HepG2 (cell line): ENCODE measurements at regions not wholly inside any gene's neighbourhood (a gene's known extent, or its start where the extent isn't known, plus 50 kb on each side); places are given as distances from the start of the nearest gene placed in this dataset.

Experiments used
- ARNTL ChIP-seq: sonication (generic); formaldehyde crosslinking; IDR thresholded peaks from 2 replicates; pipeline ENCODE4 v1.4.0; 2020; ENCODE audit warnings: mild to moderate bottlenecking, missing genetic modification reagents
- ESRRA ChIP-seq: sonication (generic); formaldehyde crosslinking; IDR thresholded peaks from 2 replicates; pipeline ENCODE4 v1.5.1; 2020; ENCODE audit warnings: mild to moderate bottlenecking, low read depth, missing genetic modification reagents
- JUND ChIP-seq: sonication (generic); formaldehyde crosslinking; IDR thresholded peaks from 2 replicates; pipeline ENCODE4 v1.8.0; 2022; ENCODE audit warnings: mild to moderate bottlenecking, missing genetic modification reagents
- POLR2A ChIP-seq, 2 experiments: IDR thresholded peaks; 2 replicates each; pipeline ENCODE4 v1.6.1; 2011; ENCODE audit warnings: low read depth in 2 of 2, low read length in 2 of 2, mild to moderate bottlenecking in 1 of 2, moderate library complexity in 1 of 2; ENCODE audit not compliant: insufficient read depth in 1 of 2
- ZBTB20 ChIP-seq: sonication (generic); formaldehyde crosslinking; IDR thresholded peaks from 2 replicates; pipeline ENCODE4 v1.8.1; 2023; ENCODE audit warnings: missing genetic modification reagents, low read depth, mild to moderate bottlenecking, borderline replicate concordance
- ZSCAN29 ChIP-seq: sonication (generic); formaldehyde crosslinking; conservative IDR thresholded peaks from 2 replicates; pipeline ENCODE4 v1.4.0; 2020; ENCODE audit warnings: mild to moderate bottlenecking, missing genetic modification reagents
- TF ChIP-seq, protein P1 (sequence below): sonication (generic); formaldehyde crosslinking; IDR thresholded peaks from 2 replicates; pipeline ENCODE4 v1.5.0; 2020; ENCODE audit warnings: mild to moderate bottlenecking, missing genetic modification reagents, moderate library complexity

DNA sequence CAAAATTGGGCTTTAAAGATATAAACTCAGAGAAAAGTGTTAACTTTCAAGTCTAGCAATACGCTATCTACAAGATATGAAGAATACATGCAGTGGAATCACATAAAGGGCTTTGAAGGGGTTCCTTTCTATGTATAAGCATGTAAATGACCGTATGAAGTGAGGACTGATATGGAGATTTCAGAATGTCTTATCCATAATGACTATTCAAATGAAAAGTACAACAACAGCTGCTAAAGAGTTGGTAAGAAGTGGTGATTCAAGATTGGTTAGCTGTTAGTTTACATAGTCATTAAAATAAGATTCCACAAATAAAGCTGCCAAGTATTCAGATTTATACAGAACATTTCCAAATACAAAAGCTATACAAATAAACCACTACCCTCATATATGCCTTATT lies 153.4 kb upstream of the STARD13 start:
- TF ChIP-seq POLR2A (IDR thresholded peaks at IDR 0.05; ENCODE audit: insufficient read depth in 1 of 2, low read depth in 2 of 2, low read length in 2 of 2) (no peak), JUND (CRISPR knock-in tag) (no peak), ZSCAN29 (no peak), ZBTB20 (CRISPR knock-in tag) (no peak), ESRRA (CRISPR knock-in tag) (no peak), ARNTL (CRISPR knock-in tag) (no peak)
- TF ChIP-seq, protein P1, sequence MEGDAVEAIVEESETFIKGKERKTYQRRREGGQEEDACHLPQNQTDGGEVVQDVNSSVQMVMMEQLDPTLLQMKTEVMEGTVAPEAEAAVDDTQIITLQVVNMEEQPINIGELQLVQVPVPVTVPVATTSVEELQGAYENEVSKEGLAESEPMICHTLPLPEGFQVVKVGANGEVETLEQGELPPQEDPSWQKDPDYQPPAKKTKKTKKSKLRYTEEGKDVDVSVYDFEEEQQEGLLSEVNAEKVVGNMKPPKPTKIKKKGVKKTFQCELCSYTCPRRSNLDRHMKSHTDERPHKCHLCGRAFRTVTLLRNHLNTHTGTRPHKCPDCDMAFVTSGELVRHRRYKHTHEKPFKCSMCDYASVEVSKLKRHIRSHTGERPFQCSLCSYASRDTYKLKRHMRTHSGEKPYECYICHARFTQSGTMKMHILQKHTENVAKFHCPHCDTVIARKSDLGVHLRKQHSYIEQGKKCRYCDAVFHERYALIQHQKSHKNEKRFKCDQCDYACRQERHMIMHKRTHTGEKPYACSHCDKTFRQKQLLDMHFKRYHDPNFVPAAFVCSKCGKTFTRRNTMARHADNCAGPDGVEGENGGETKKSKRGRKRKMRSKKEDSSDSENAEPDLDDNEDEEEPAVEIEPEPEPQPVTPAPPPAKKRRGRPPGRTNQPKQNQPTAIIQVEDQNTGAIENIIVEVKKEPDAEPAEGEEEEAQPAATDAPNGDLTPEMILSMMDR (CRISPR knock-in tag): no peak
